ENCODE measurements at regions not wholly inside any gene's neighbourhood (a gene's known extent, or its start where the extent isn't known, plus 50 kb on each side); places are given as distances from the start of the nearest gene placed in this dataset.

- Histone ChIP-seq H3K27me3 (peaks cover 0 to 2% (median 0%) of the 10 kb centered on the region in 9 donors), H3K36me3 (peaks cover 0 to 35% (median 12%) of the 10 kb centered on the region in 9 donors), H3K27ac (no peak overlapping the region), H3K4me1 (peaks cover 0 to 17% (median 4%) of the 10 kb centered on the region in 12 donors), H3K9me3 (no peaks in the 10 kb centered on the region), H3K4me3 (no peak overlapping the region)
- ATAC-seq: no peak
- no peak for DNase-seq
- no peak for TF ChIP-seq CTCF (IDR thresholded peaks at IDR 0.05)
- no peak for TF ChIP-seq POLR2A (IDR thresholded peaks at IDR 0.05)
- WGBS, 4 donors: 57 to 77% (median 63%) methylated on average over 7 of the region's 7 CpGs
- intact Hi-C loops (cut with DNase I): no loop called here
Measured at GRCh38 chrX:10070714-10071436, 85.9 kb upstream of the CLCN4 start.

GRCh38 chrX:10071451-10072144, 85.2 kb upstream of the CLCN4 start:
- Histone ChIP-seq H3K27me3 (no peaks in the 10 kb centered on the region), H3K4me3 (no peak overlapping the region), H3K9me3 (no peaks in the 10 kb centered on the region), H3K4me1 (peaks cover 0 to 12% (median 4%) of the 10 kb centered on the region in 12 donors), H3K27ac (no peak overlapping the region), H3K36me3 (peaks cover 0 to 35% (median 12%) of the 10 kb centered on the region in 9 donors)
- DNase-seq (no peak), ATAC-seq (peak in 1 of 4 donors; percentile 34)
- WGBS, 4 donors: 40 to 53% (median 49%) methylated on average over 7 of the region's 7 CpGs
- TF ChIP-seq CTCF (IDR thresholded peaks at IDR 0.05) (no peak), POLR2A (IDR thresholded peaks at IDR 0.05) (no peak)
- intact Hi-C loops (cut with DNase I): no loop called here

- no peak for TF ChIP-seq POLR2A (IDR thresholded peaks at IDR 0.05)
- TF ChIP-seq CTCF (IDR thresholded peaks at IDR 0.05): no peak
- 65 to 97% (median 85%) methylated on average over 4 of the region's 4 CpGs for WGBS, 4 donors
- Histone ChIP-seq H3K4me1 (peaks cover 0 to 12% (median 4%) of the 10 kb centered on the region in 12 donors), H3K27me3 (no peaks in the 10 kb centered on the region), H3K36me3 (peaks cover 0 to 24% (median 3%) of the 10 kb centered on the region in 9 donors), H3K27ac (no peak overlapping the region), H3K4me3 (no peak overlapping the region), H3K9me3 (no peaks in the 10 kb centered on the region)
- DNase-seq (no peak), ATAC-seq (no peak)
- intact Hi-C loops (cut with DNase I): no loop called here
Measured at GRCh38 chrX:10072786-10073568, 83.8 kb upstream of the CLCN4 start.

- ATAC-seq (no peak), DNase-seq (no peak)
- no peak overlapping the region for H3K27ac ChIP-seq
- no peaks in the 10 kb centered on the region for H3K27me3 ChIP-seq
- peaks cover 0 to 12% (median 4%) of the 10 kb centered on the region in 12 donors for H3K4me1 ChIP-seq
- no peak overlapping the region for H3K4me3 ChIP-seq
- TF ChIP-seq CTCF (IDR thresholded peaks at IDR 0.05): no peak
- TF ChIP-seq POLR2A (IDR thresholded peaks at IDR 0.05): no peak
- H3K9me3 ChIP-seq: no peaks in the 10 kb centered on the region
- peaks cover 0 to 17% (median 0%) of the 10 kb centered on the region in 9 donors for H3K36me3 ChIP-seq
- intact Hi-C loops (cut with DNase I): no loop called here
- WGBS, 4 donors: 66 to 91% (median 80%) methylated on average over 1 of the region's 1 CpG
Measured at GRCh38 chrX:10073671-10074070, 83.1 kb upstream of the CLCN4 start.

All from heart left ventricle (tissue), 16 donors.